OCI-LY1 (cell line): ENCODE measurements at regions not wholly inside any gene's neighbourhood (a gene's known extent, or its start where the extent isn't known, plus 50 kb on each side); places are given as distances from the start of the nearest gene placed in this dataset.

ENCODE experiments used
- EZH2 ChIP-seq: fragments of 200-600 bp; sonication (generic), shearing (Covaris generic); IDR thresholded peaks from 2 replicates; pipeline ENCODE4 v1.8.0; 2017; ENCODE audit warnings: borderline replicate concordance, mixed run types, mild to moderate bottlenecking, antibody characterized with exemption, low read length, moderate library complexity, mixed read lengths
- TF ChIP-seq, protein P1 (sequence below): fragments of 200-600 bp; sonication (generic), shearing (Covaris generic); IDR thresholded peaks from 2 replicates; pipeline ENCODE4 v1.5.1; 2017; ENCODE audit warnings: mild to moderate bottlenecking, antibody characterized with exemption, low read length, moderate library complexity, mixed read lengths

DNA sequence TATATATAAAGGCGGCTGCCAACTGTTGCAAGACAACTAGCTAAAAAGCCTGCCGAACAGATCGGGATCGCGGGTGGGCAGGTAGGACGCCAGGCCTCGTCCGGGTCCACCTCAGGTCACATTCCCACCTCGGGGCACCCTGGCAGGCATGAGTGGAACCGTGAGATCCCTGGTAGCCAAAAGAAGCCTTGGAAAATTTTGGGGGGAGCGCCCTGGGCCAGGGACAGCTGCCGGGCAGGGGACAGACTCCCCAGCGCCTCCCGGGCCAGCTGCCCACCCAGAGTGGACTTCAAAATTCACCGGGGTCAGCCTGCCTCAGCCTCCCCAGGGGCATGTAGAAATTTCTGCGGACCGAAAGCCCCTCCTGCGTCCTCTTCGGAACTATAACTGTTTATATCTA, 760.9 kb downstream of the KCNJ18 start:
- TF ChIP-seq, protein P1, sequence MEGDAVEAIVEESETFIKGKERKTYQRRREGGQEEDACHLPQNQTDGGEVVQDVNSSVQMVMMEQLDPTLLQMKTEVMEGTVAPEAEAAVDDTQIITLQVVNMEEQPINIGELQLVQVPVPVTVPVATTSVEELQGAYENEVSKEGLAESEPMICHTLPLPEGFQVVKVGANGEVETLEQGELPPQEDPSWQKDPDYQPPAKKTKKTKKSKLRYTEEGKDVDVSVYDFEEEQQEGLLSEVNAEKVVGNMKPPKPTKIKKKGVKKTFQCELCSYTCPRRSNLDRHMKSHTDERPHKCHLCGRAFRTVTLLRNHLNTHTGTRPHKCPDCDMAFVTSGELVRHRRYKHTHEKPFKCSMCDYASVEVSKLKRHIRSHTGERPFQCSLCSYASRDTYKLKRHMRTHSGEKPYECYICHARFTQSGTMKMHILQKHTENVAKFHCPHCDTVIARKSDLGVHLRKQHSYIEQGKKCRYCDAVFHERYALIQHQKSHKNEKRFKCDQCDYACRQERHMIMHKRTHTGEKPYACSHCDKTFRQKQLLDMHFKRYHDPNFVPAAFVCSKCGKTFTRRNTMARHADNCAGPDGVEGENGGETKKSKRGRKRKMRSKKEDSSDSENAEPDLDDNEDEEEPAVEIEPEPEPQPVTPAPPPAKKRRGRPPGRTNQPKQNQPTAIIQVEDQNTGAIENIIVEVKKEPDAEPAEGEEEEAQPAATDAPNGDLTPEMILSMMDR: no peak
- no peak for TF ChIP-seq EZH2
